Peyer's patch (tissue), 4 donors: ENCODE measurements at regions not wholly inside any gene's neighbourhood (a gene's known extent, or its start where the extent isn't known, plus 50 kb on each side); places are given as distances from the start of the nearest gene placed in this dataset.

Experiments used
- DNase-seq, 3 donors: peaks; one replicate each; pipeline ENCODE4 v3.0.0-alpha.2; 2017 to 2019
- H3K27ac ChIP-seq, 4 donors: fragments of 200-600 bp; sonication (generic); one replicate each; pipeline ENCODE4 v1.5.1; 2016 to 2019
- H3K27me3 ChIP-seq, 2 donors: fragments of 200-600 bp; sonication (generic); one replicate each; pipeline ENCODE4 v1.5.1; 2019
- H3K36me3 ChIP-seq, 3 donors: fragments of 200-600 bp; sonication (generic); one replicate each; pipeline ENCODE4 v1.5.1; 2016 to 2019
- H3K4me1 ChIP-seq, 4 donors: fragments of 200-600 bp; sonication (generic); one replicate each; pipeline ENCODE4 v1.5.1; 2016 to 2019
- H3K4me3 ChIP-seq, 4 donors: fragments of 200-600 bp; sonication (generic); 1 replicate in 3 of 4; 2 replicates in 1 of 4; pipeline ENCODE4 v1.5.1; 2016 to 2019; ENCODE audit warnings: mild to moderate bottlenecking in 1 of 4
- H3K9me3 ChIP-seq, 4 donors: fragments of 200-600 bp; sonication (generic); one replicate each; pipeline ENCODE4 v1.5.1; 2016 to 2019; ENCODE audit warnings: mild to moderate bottlenecking in 1 of 4
- CTCF ChIP-seq, 6 experiments: fragments of 450-650 bp in 4 of 6; fragments of 200-600 bp in 2 of 6; sonication (generic) in 1 of 6; IDR thresholded peaks; one replicate each; pipeline ENCODE4 v1.5.1; 2017 to 2019; ENCODE audit warnings: antibody characterized with exemption in 6 of 6, mild to moderate bottlenecking in 3 of 6, moderate library complexity in 1 of 6
- POLR2A ChIP-seq, 2 donors: fragments of 450-650 bp; IDR thresholded peaks; one replicate each; pipeline ENCODE4 v1.5.1; 2017; ENCODE audit warnings: antibody characterized with exemption in 2 of 2, mild to moderate bottlenecking in 2 of 2, moderate library complexity in 2 of 2

- no peak for DNase-seq
- no peaks in the 10 kb centered on the region for H3K4me1 ChIP-seq
- H3K4me3 ChIP-seq: no peak overlapping the region
- H3K27me3 ChIP-seq: no peaks in the 10 kb centered on the region
- H3K9me3 ChIP-seq: no peaks in the 10 kb centered on the region
- H3K36me3 ChIP-seq: no peaks in the 10 kb centered on the region
- TF ChIP-seq CTCF (IDR thresholded peaks at IDR 0.05) (peak in 1 of 6 experiments; percentile 8), POLR2A (IDR thresholded peaks at IDR 0.05) (no peak)
- H3K27ac ChIP-seq: no peak overlapping the region
Observed at GRCh38 chr5:142515036-142515435, 170.9 kb downstream of the FGF1 start.

GRCh38 chr5:142514196-142514595 lies 171.7 kb downstream of the FGF1 start:
- no peak overlapping the region for H3K4me3 ChIP-seq
- H3K4me1 ChIP-seq: no peaks in the 10 kb centered on the region
- no peak overlapping the region for H3K27ac ChIP-seq
- TF ChIP-seq CTCF (IDR thresholded peaks at IDR 0.05) (no peak), POLR2A (IDR thresholded peaks at IDR 0.05) (no peak)
- no peaks in the 10 kb centered on the region for H3K9me3 ChIP-seq
- no peaks in the 10 kb centered on the region for H3K36me3 ChIP-seq
- no peaks in the 10 kb centered on the region for H3K27me3 ChIP-seq
- DNase-seq: no peak

GRCh38 chr5:142512043-142513042 lies 173.5 kb downstream of the FGF1 start:
- H3K27me3 ChIP-seq: no peaks in the 10 kb centered on the region
- no peak for DNase-seq
- no peaks in the 10 kb centered on the region for H3K36me3 ChIP-seq
- peak overlapping the region in 2 of 4 donors; percentile 7 to 53 for H3K27ac ChIP-seq
- H3K4me1 ChIP-seq: no peaks in the 10 kb centered on the region
- H3K9me3 ChIP-seq: no peaks in the 10 kb centered on the region
- TF ChIP-seq POLR2A (IDR thresholded peaks at IDR 0.05) (no peak), CTCF (IDR thresholded peaks at IDR 0.05) (no peak)
- H3K4me3 ChIP-seq: no peak overlapping the region

- Histone ChIP-seq H3K4me3 (no peak overlapping the region), H3K36me3 (no peaks in the 10 kb centered on the region), H3K9me3 (no peaks in the 10 kb centered on the region), H3K27me3 (no peaks in the 10 kb centered on the region), H3K27ac (peak overlapping the region in 2 of 4 donors; percentile 7 to 53), H3K4me1 (no peaks in the 10 kb centered on the region)
- TF ChIP-seq CTCF (IDR thresholded peaks at IDR 0.05): no peak
- TF ChIP-seq POLR2A (IDR thresholded peaks at IDR 0.05): no peak
- DNase-seq: no peak
Observed at GRCh38 chr5:142511358-142511757, 174.5 kb downstream of the FGF1 start.

- no peaks in the 10 kb centered on the region for H3K36me3 ChIP-seq
- H3K27ac ChIP-seq: no peak overlapping the region
- no peaks in the 10 kb centered on the region for H3K9me3 ChIP-seq
- TF ChIP-seq CTCF (IDR thresholded peaks at IDR 0.05): no peak
- TF ChIP-seq POLR2A (IDR thresholded peaks at IDR 0.05): no peak
- H3K4me3 ChIP-seq: no peak overlapping the region
- H3K4me1 ChIP-seq: no peaks in the 10 kb centered on the region
- DNase-seq: no peak
- H3K27me3 ChIP-seq: no peaks in the 10 kb centered on the region
Observed at GRCh38 chr5:142509026-142509425, 176.9 kb downstream of the FGF1 start.
